PFSK-1 (cell line): ENCODE measurements at regions not wholly inside any gene's neighbourhood (a gene's known extent, or its start where the extent isn't known, plus 50 kb on each side); places are given as distances from the start of the nearest gene placed in this dataset.

Source experiments
- SIN3A ChIP-seq: IDR thresholded peaks from 2 replicates; pipeline ENCODE4 v1.6.1; 2012; ENCODE audit warnings: mild to moderate bottlenecking, low read length, moderate library complexity, borderline replicate concordance; ENCODE audit not compliant: insufficient read depth
- TAF1 ChIP-seq: IDR thresholded peaks from 2 replicates; pipeline ENCODE4 v1.6.1; 2012; ENCODE audit warnings: low read length, control low read depth, borderline replicate concordance; ENCODE audit not compliant: insufficient read depth
- TF ChIP-seq, protein P1 (sequence below), 2 experiments: IDR thresholded peaks; 2 replicates each; pipeline versions ENCODE4 v1.6.1 to v1.8.0; 2011 to 2012; ENCODE audit warnings: low read depth in 2 of 2, low read length in 2 of 2, control low read depth in 1 of 2, inconsistent platforms in 1 of 2, mild to moderate bottlenecking in 1 of 2, moderate library complexity in 1 of 2; ENCODE audit not compliant: insufficient read depth in 1 of 2

DNA sequence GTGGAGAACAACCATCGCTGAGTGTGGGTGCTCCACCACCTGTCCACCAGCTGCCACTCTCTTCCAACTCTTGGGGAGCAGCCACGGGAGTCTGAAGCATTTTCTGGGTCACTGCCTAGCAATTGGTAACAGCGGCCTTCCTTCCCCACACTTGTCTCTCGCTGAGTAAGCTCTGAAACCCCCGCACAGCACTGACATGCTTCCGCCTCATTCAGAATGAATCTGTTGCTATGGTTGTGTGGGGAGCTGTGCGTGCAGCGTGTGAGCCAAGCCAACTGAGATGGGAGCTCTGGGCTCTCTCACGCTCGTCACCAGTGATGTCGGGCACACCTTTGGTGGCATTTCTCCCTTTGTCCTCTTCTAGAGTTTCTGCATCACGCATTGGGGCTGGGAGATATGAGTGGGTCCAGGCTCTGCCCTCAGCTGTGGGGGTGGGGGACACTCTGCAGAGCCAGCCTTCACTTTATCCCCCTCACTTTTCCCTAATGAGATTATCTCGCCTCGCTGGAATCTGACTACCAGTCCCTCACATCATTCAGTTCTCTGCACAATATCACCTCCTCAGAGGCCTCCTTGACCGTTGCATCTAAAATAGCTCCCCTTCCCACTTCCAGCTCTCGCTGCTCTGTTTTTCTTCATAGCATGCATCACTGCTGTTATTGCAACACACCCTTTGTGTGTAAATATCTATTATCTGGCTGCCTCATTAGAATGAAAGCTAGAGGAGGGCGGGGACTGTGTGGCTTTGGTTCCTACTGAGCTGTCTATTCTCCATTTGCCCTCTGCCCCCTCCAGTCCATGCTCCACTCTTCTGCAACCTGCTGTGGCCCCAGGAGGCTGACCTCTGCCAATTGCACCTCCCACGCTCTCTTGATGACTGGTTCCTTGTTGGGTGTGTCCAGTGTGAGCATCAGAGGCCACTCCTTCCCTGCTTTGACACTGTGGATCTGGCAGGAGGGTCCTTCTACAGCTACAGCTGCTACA lies 569.9 kb upstream of the CADM1 start:
- TF ChIP-seq, protein P1, sequence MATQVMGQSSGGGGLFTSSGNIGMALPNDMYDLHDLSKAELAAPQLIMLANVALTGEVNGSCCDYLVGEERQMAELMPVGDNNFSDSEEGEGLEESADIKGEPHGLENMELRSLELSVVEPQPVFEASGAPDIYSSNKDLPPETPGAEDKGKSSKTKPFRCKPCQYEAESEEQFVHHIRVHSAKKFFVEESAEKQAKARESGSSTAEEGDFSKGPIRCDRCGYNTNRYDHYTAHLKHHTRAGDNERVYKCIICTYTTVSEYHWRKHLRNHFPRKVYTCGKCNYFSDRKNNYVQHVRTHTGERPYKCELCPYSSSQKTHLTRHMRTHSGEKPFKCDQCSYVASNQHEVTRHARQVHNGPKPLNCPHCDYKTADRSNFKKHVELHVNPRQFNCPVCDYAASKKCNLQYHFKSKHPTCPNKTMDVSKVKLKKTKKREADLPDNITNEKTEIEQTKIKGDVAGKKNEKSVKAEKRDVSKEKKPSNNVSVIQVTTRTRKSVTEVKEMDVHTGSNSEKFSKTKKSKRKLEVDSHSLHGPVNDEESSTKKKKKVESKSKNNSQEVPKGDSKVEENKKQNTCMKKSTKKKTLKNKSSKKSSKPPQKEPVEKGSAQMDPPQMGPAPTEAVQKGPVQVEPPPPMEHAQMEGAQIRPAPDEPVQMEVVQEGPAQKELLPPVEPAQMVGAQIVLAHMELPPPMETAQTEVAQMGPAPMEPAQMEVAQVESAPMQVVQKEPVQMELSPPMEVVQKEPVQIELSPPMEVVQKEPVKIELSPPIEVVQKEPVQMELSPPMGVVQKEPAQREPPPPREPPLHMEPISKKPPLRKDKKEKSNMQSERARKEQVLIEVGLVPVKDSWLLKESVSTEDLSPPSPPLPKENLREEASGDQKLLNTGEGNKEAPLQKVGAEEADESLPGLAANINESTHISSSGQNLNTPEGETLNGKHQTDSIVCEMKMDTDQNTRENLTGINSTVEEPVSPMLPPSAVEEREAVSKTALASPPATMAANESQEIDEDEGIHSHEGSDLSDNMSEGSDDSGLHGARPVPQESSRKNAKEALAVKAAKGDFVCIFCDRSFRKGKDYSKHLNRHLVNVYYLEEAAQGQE (IDR thresholded peaks at IDR 0.05; ENCODE audit: insufficient read depth in 1 of 2, low read depth in 2 of 2, low read length in 2 of 2): no peak
- TF ChIP-seq TAF1 (no peak), SIN3A (no peak)
